K562 (cell line): ENCODE measurements at regions not wholly inside any gene's neighbourhood (a gene's known extent, or its start where the extent isn't known, plus 50 kb on each side); places are given as distances from the start of the nearest gene placed in this dataset.

Experiments
- BRCA1 ChIP-seq, 2 experiments: fragments of 450-650 bp in 1 of 2; sonication (generic) in 1 of 2; formaldehyde crosslinking in 1 of 2; IDR thresholded peaks; 2 replicates each; pipeline versions ENCODE4 v1.5.0 to v1.6.1; 2017 to 2020; ENCODE audit warnings: mild to moderate bottlenecking in 1 of 2, missing genetic modification reagents in 1 of 2
- ILK ChIP-seq: fragments of 450-650 bp; IDR thresholded peaks from 2 replicates; pipeline ENCODE4 v1.6.1; 2016; ENCODE audit warnings: missing genetic modification characterization, low read depth, mild to moderate bottlenecking, missing compliant biosample characterization, moderate library complexity, borderline replicate concordance
- KLF13 ChIP-seq: fragments of 450-650 bp; IDR thresholded peaks from 2 replicates; pipeline ENCODE4 v1.6.1; 2016; ENCODE audit warnings: missing genetic modification characterization, low read depth, mild to moderate bottlenecking, missing compliant biosample characterization, moderate library complexity, borderline replicate concordance
- KLF16 ChIP-seq: IDR thresholded peaks from 2 replicates; pipeline ENCODE4 v1.6.1; 2016; ENCODE audit warnings: antibody characterized with exemption
- MTA1 ChIP-seq: fragments of 450-650 bp; IDR thresholded peaks from 2 replicates; pipeline ENCODE4 v1.6.1; 2017; ENCODE audit warnings: borderline replicate concordance
- NR2F6 ChIP-seq: fragments of 450-650 bp; formaldehyde crosslinking; IDR thresholded peaks from 2 replicates; pipeline ENCODE4 v1.4.0; 2020; ENCODE audit warnings: mild to moderate bottlenecking
- PHB ChIP-seq: fragments of 250-450 bp; sonication (Bioruptor Pico); IDR thresholded peaks from 2 replicates; pipeline ENCODE4 v1.5.0; 2021
- PHB2 ChIP-seq: fragments of 450-650 bp; IDR thresholded peaks from 2 replicates; pipeline ENCODE4 v1.6.1; 2017; ENCODE audit warnings: low read depth
- POLR2B ChIP-seq: fragments of 450-650 bp; IDR thresholded peaks from 2 replicates; pipeline ENCODE4 v1.6.1; 2018; ENCODE audit warnings: low read depth; ENCODE audit not compliant: partially characterized antibody
- RNF2 ChIP-seq: sonication (generic); IDR thresholded peaks from 2 replicates; pipeline ENCODE4 v1.6.1; 2016
- SNRNP70 ChIP-seq: fragments of 200-400 bp; formaldehyde crosslinking; optimal IDR thresholded peaks from 2 replicates; pipeline ENCODE3; 2017; ENCODE audit warnings: low read depth, low read length
- STAT5A ChIP-seq: IDR thresholded peaks from 2 replicates; pipeline ENCODE4 v1.6.1; 2012; ENCODE audit warnings: low read length, inconsistent platforms, borderline replicate concordance
- XRCC5 ChIP-seq: fragments of 200-400 bp; formaldehyde crosslinking; IDR thresholded peaks from 2 replicates; pipeline ENCODE4 v1.6.1; 2017; ENCODE audit warnings: low read depth, mild to moderate bottlenecking, low read length
- ZNF197 ChIP-seq: fragments of 200-800 bp; sonication (Bioruptor generic); IDR thresholded peaks from 2 replicates; pipeline ENCODE4 v1.6.1; 2016; ENCODE audit warnings: low read depth, missing genetic modification characterization, missing compliant biosample characterization
- ZNF224 ChIP-seq: sonication (generic); formaldehyde crosslinking; IDR thresholded peaks from 2 replicates; pipeline ENCODE4 v1.8.0; 2022; ENCODE audit warnings: mild to moderate bottlenecking, missing genetic modification reagents
- ZNF282 ChIP-seq: sonication (generic); formaldehyde crosslinking; IDR thresholded peaks from 2 replicates; pipeline ENCODE4 v1.8.1; 2023; ENCODE audit warnings: missing genetic modification reagents
- ZNF444 ChIP-seq: fragments of 250-450 bp; sonication (Bioruptor Pico); IDR thresholded peaks from 2 replicates; pipeline ENCODE4 v1.4.0; 2020; ENCODE audit warnings: mild to moderate bottlenecking, moderate library complexity
- ZNF583 ChIP-seq: fragments of 250-450 bp; sonication (Bioruptor Pico); IDR thresholded peaks from 2 replicates; pipeline ENCODE4 v1.4.0; 2020
- ZNF639 ChIP-seq, 2 experiments: fragments of 200-800 bp in 1 of 2; sonication (Bioruptor generic) in 1 of 2; sonication (generic) in 1 of 2; formaldehyde crosslinking in 1 of 2; IDR thresholded peaks in 1 of 2; conservative IDR thresholded peaks in 1 of 2; 2 replicates each; pipeline versions ENCODE4 v1.5.0 to v1.6.1; 2016 to 2020; ENCODE audit warnings: missing compliant biosample characterization in 1 of 2, missing genetic modification characterization in 1 of 2, missing genetic modification reagents in 1 of 2
- ZSCAN29 ChIP-seq: fragments of 450-650 bp; IDR thresholded peaks from 2 replicates; pipeline ENCODE4 v1.6.1; 2017
- TF ChIP-seq, protein P1 (sequence below): fragments of 250-450 bp; sonication (Bioruptor Pico); IDR thresholded peaks from 2 replicates; pipeline ENCODE4 v1.9.0; 2021; ENCODE audit warnings: mild to moderate bottlenecking, inconsistent platforms
- TF ChIP-seq, protein P2 (sequence below): sonication (generic); formaldehyde crosslinking; IDR thresholded peaks from 2 replicates; pipeline ENCODE4 v1.8.0; 2022; ENCODE audit warnings: missing genetic modification reagents, mild to moderate bottlenecking, borderline replicate concordance
- TF ChIP-seq, protein P3 (sequence below), 2 experiments: IDR thresholded peaks; 2 replicates each; pipeline ENCODE4 v1.6.1; 2011; ENCODE audit warnings: borderline replicate concordance in 1 of 2, control low read depth in 1 of 2, low read depth in 1 of 2, low read length in 1 of 2, mild to moderate bottlenecking in 1 of 2, mixed read lengths in 1 of 2, moderate library complexity in 1 of 2; ENCODE audit not compliant: insufficient read depth in 1 of 2, insufficient read length in 1 of 2, poor library complexity in 1 of 2, severe bottlenecking in 1 of 2; ENCODE audit errors: extremely low read depth in 1 of 2

GRCh38 chr3:177338697-177339219 lies 141.5 kb upstream of the TBL1XR1 start (continued):
- TF ChIP-seq, protein P1, sequence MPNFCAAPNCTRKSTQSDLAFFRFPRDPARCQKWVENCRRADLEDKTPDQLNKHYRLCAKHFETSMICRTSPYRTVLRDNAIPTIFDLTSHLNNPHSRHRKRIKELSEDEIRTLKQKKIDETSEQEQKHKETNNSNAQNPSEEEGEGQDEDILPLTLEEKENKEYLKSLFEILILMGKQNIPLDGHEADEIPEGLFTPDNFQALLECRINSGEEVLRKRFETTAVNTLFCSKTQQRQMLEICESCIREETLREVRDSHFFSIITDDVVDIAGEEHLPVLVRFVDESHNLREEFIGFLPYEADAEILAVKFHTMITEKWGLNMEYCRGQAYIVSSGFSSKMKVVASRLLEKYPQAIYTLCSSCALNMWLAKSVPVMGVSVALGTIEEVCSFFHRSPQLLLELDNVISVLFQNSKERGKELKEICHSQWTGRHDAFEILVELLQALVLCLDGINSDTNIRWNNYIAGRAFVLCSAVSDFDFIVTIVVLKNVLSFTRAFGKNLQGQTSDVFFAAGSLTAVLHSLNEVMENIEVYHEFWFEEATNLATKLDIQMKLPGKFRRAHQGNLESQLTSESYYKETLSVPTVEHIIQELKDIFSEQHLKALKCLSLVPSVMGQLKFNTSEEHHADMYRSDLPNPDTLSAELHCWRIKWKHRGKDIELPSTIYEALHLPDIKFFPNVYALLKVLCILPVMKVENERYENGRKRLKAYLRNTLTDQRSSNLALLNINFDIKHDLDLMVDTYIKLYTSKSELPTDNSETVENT (CRISPR knock-in tag) = no peak
- TF ChIP-seq STAT5A (peak; percentile 77), RNF2 (peak; percentile 85), KLF16 (peak; percentile 73), BRCA1 (IDR thresholded peaks at IDR 0.05) (no peak), BRCA1 (CRISPR knock-in tag; IDR thresholded peaks at IDR 0.05) (no peak), MTA1 (no peak), ILK (tag) (no peak), ZNF639 (CRISPR knock-in tag; conservative IDR thresholded peaks at IDR 0.05 in 1 of 2, IDR thresholded peaks at IDR 0.05 in 1 of 2) (peak in 1 of 2 experiments; percentile 66; a peak in 2 of 4 replicates), XRCC5 (no peak), ZNF197 (CRISPR knock-in tag) (no peak), ZNF224 (CRISPR knock-in tag) (no peak), PHB2 (no peak), ZNF282 (CRISPR knock-in tag) (no peak), ZNF583 (CRISPR knock-in tag) (no peak), PHB (no peak), ZSCAN29 (no peak), NR2F6 (CRISPR knock-in tag) (no peak), ZNF444 (CRISPR knock-in tag) (no peak), SNRNP70 (no peak), KLF13 (tag) (no peak), POLR2B (no peak)
- TF ChIP-seq, protein P2, sequence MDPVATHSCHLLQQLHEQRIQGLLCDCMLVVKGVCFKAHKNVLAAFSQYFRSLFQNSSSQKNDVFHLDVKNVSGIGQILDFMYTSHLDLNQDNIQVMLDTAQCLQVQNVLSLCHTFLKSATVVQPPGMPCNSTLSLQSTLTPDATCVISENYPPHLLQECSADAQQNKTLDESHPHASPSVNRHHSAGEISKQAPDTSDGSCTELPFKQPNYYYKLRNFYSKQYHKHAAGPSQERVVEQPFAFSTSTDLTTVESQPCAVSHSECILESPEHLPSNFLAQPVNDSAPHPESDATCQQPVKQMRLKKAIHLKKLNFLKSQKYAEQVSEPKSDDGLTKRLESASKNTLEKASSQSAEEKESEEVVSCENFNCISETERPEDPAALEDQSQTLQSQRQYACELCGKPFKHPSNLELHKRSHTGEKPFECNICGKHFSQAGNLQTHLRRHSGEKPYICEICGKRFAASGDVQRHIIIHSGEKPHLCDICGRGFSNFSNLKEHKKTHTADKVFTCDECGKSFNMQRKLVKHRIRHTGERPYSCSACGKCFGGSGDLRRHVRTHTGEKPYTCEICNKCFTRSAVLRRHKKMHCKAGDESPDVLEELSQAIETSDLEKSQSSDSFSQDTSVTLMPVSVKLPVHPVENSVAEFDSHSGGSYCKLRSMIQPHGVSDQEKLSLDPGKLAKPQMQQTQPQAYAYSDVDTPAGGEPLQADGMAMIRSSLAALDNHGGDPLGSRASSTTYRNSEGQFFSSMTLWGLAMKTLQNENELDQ = no peak
- TF ChIP-seq, protein P3, sequence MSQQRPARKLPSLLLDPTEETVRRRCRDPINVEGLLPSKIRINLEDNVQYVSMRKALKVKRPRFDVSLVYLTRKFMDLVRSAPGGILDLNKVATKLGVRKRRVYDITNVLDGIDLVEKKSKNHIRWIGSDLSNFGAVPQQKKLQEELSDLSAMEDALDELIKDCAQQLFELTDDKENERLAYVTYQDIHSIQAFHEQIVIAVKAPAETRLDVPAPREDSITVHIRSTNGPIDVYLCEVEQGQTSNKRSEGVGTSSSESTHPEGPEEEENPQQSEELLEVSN (IDR thresholded peaks at IDR 0.05; ENCODE audit: borderline replicate concordance in 1 of 2, extremely low read depth in 1 of 2, insufficient read depth in 1 of 2, insufficient read length in 1 of 2, low read depth in 1 of 2, low read length in 1 of 2, poor library complexity in 1 of 2, severe bottlenecking in 1 of 2) = no peak
